ENCODE measurements at regions not wholly inside any gene's neighbourhood (a gene's known extent, or its start where the extent isn't known, plus 50 kb on each side); places are given as distances from the start of the nearest gene placed in this dataset.
"Not testable (repeated sequence)": the region's sequence is repeated elsewhere in the genome, so short reads cannot be mapped to it uniquely, and the experiment has no call there.

DNA sequence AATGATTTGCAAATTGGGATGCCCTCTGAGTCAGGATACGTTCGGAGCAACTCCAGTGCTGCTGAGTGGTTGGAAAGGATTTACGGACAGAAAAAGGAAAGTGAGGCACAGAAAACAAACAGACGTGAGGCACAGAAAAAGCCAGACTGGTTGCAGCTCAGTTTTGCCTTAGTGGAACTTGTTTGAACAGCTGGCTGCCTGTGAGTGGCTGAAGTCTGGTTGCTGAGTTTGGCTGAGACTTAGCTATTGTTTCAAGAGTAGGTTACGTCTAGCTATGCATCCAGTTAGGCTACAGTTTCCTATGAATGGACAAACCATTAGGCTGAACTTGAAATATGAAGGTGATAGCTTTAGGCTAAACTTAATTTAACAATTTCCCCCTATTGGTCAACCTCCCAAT is 256.6 kb downstream of the VAPA start:
- TF ChIP-seq CTCF (IDR thresholded peaks at IDR 0.05; ENCODE audit: borderline replicate concordance, insufficient read depth, low read depth, low read length) = no peak
- H3K4me3 ChIP-seq (ENCODE audit: low read depth, low read length) = no peak overlapping the region

DNA sequence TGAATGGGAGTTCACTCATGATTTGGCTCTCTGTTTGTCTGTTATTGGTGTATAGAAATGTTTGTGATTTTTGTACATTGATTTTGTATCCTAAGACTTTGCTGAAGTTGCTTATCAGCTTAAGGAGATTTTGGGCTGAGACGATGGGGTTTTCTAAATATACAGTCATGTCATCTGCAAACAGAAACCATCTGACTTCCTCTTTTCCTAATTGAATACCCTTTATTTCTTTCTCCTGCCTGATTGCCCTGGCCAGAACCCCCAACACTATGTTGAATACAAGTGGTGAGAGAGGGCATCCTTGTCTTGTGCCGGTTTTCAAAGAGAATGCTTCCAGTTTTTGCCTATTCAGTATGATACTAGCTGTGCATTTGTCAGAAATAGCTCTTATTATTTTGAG is 261.5 kb downstream of the VAPA start:
- H3K4me3 ChIP-seq (ENCODE audit: low read depth, low read length) = not testable (repeated sequence)

GRCh38 chr18:10179326-10179725 is 265.5 kb downstream of the VAPA start:
- H3K4me3 ChIP-seq (ENCODE audit: low read depth, low read length) = not testable (repeated sequence)

DNA sequence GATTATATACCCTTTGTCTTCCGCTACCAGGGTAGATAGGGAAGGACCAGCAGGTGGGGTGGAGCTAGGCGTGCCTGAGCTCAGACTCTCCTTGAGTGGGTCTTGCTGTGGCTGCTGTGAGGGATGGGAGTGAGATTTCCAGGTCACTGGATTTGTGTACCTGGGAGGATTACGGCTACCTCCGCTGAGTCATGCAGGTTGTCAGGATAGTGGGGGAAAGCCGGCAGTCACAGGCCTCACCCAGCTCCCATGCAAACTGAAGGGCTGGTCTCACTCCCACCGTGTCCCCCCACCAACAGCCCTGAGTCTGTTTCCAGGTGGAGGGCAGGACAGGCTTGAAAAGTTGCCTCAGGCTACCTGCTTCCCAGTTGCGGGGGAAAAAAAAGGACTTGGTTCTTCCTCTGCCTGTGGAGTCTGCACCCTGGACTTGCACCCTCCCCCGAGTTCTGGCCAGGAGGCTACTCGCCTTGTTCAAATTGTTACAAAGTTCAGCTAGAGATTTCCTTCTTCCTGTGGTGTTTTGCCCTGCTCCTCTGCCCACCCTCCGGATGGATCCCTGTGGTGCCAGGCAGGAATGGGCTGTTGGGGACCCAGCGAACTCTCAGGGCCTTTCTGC is 268.3 kb downstream of the VAPA start:
- no peak overlapping the region for H3K4me3 ChIP-seq (ENCODE audit: low read depth, low read length)
- TF ChIP-seq CTCF (IDR thresholded peaks at IDR 0.05; ENCODE audit: borderline replicate concordance, insufficient read depth, low read depth, low read length) = no peak

GRCh38 chr18:10184776-10185175 is 269.7 kb upstream of the APCDD1 start:
- TF ChIP-seq CTCF (IDR thresholded peaks at IDR 0.05; ENCODE audit: borderline replicate concordance, insufficient read depth, low read depth, low read length) = no peak
- H3K4me3 ChIP-seq (ENCODE audit: low read depth, low read length) = no peak overlapping the region

DNA sequence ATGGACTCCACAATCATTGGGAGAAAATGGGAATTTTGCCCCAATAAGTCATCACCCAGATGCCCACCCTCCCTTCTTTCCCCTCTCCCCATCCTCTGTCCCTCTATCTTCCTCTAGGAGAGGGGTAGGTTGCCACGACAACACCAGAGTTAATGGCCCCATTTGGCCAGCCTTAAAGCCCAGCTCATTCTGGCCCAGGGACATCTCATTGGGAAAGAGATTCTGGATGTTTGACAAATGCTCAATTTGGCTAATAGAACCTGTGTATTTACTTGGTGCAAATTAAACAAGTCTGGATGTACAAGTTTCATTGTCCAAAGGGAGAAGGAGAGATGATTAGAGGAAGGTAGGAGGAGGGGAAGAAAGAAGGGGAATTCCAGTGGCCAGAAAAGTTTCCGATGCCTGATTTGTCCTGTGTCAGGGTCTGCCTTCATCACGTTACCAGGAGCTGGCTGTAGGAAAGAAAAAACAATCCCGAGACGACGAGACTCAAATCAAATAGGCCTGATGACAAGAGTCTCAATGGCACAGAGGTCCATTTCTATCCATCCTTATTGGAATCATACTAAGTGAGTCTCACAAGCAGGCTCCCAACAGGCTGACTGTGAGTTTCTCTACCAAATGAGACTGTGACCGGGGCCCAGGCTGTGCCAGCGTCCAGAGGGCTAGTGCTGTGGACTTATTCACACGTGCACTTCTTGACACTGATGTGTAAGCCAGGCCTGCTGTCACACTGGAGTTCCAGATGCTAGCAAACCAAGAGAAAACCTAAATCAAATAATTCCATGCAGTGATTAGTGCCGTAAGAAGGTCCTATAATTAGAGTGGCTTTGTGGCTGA is 265.2 kb upstream of the APCDD1 start:
- no peak for TF ChIP-seq CTCF (IDR thresholded peaks at IDR 0.05; ENCODE audit: borderline replicate concordance, insufficient read depth, low read depth, low read length)
- no peak overlapping the region for H3K4me3 ChIP-seq (ENCODE audit: low read depth, low read length)

GRCh38 chr18:10190564-10190963 is 263.9 kb upstream of the APCDD1 start:
- no peak overlapping the region for H3K4me3 ChIP-seq (ENCODE audit: low read depth, low read length)
- no peak for TF ChIP-seq CTCF (IDR thresholded peaks at IDR 0.05; ENCODE audit: borderline replicate concordance, insufficient read depth, low read depth, low read length)

DNA sequence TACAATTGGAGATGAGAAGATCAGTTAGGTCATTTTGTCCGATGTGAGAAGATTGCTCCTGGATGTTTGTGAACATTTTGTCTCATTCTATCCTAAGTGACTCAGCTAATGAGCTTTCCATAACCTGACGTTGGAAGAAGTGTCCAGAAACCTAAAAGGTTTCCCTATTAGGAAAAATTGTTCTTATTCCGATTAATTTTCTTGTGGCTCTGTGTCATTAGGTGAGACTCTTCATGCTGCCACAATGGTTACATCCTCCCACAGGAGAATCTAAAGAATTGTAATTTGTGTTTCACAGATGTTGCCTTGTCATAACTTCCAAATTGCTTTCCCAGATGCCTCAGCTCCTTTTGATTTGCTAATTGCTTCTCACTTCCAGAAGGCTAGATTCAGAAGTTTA is 261.0 kb upstream of the APCDD1 start:
- TF ChIP-seq CTCF (IDR thresholded peaks at IDR 0.05; ENCODE audit: borderline replicate concordance, insufficient read depth, low read depth, low read length) = no peak
- no peak overlapping the region for H3K4me3 ChIP-seq (ENCODE audit: low read depth, low read length)
